Immature natural killer cell (primary cell): ENCODE measurements at regions not wholly inside any gene's neighbourhood (a gene's known extent, or its start where the extent isn't known, plus 50 kb on each side); places are given as distances from the start of the nearest gene placed in this dataset.

Source experiments
- DNase-seq, 3 donors: peaks; one replicate each; pipeline ENCODE4 v3.0.0; 2022; ENCODE audit warnings: mixed read lengths in 1 of 3
- H3K27ac Mint-ChIP-seq, 6 donors: one replicate each; pipeline ENCODE4 v1.8.0; 2020; ENCODE audit warnings: mixed read lengths in 6 of 6, mild to moderate bottlenecking in 5 of 6, inconsistent platforms in 4 of 6, moderate library complexity in 3 of 6
- H3K27me3 Mint-ChIP-seq, 3 donors: one replicate each; pipeline ENCODE4 v1.8.0; 2020 to 2021; ENCODE audit warnings: low read depth in 3 of 3, mild to moderate bottlenecking in 3 of 3, mixed read lengths in 3 of 3, moderate library complexity in 3 of 3, inconsistent platforms in 1 of 3
- H3K36me3 Mint-ChIP-seq, 3 donors: one replicate each; pipeline ENCODE4 v1.8.0; 2020; ENCODE audit warnings: mixed read lengths in 3 of 3, inconsistent platforms in 2 of 3, mild to moderate bottlenecking in 2 of 3
- H3K4me1 Mint-ChIP-seq, 2 donors: one replicate each; pipeline ENCODE4 v1.8.0; 2020; ENCODE audit warnings: inconsistent platforms in 2 of 2, mild to moderate bottlenecking in 2 of 2, mixed read lengths in 2 of 2, moderate library complexity in 1 of 2
- H3K4me3 Mint-ChIP-seq, 5 donors: one replicate each; pipeline ENCODE4 v1.8.0; 2020; ENCODE audit warnings: mild to moderate bottlenecking in 5 of 5, mixed read lengths in 5 of 5, inconsistent platforms in 3 of 5, moderate library complexity in 3 of 5
- H3K9me3 Mint-ChIP-seq, 6 donors: one replicate each; pipeline ENCODE4 v1.8.0; 2020; ENCODE audit warnings: mild to moderate bottlenecking in 6 of 6, mixed read lengths in 6 of 6, inconsistent platforms in 4 of 6, moderate library complexity in 3 of 6

GRCh38 chr14:28121512-28122297 lies 644.9 kb upstream of the FOXG1 start:
- Mint-ChIP-seq H3K27me3 (no peaks in the 10 kb centered on the region), H3K9me3 (peaks cover 16 to 63% (median 27%) of the 10 kb centered on the region in 6 donors), H3K4me1 (no peaks in the 10 kb centered on the region), H3K4me3 (no peak overlapping the region), H3K36me3 (no peaks in the 10 kb centered on the region), H3K27ac (no peak overlapping the region)
- DNase-seq, result no peak

DNA sequence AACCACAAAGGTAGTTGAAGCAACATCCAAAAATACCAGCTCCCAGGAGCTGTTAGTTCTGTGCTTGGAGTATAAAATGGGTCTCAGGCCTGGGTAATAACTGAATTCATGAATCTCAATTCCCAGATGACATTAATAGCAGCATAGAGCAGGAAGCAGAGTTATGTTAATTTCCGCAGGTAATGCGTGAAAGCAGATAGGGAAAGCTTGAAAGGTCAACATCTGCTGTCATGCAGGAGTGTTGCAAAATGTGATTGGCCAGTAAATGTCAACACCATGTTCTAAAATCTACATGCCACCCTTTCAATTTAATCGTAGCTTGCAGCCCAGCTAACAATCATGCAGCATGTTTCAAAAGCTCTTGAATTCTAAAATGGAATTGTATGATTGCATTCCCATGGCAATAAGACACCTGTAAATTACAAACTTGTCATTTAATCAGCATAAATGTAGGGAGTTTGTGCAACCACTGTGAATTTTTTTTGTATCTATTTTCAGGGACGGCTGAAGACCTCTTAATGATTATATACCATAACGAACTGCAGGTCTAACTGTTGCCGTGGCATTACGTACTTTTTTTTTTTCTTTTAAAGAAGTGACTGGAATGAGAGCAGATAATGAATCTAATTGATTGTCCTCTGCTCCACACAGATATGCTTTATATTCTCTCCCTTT lies 635.8 kb upstream of the FOXG1 start:
- H3K9me3 Mint-ChIP-seq, result peaks cover 5 to 65% (median 22%) of the 10 kb centered on the region in 6 donors
- no peak overlapping the region for H3K27ac Mint-ChIP-seq
- H3K4me1 Mint-ChIP-seq, result no peaks in the 10 kb centered on the region
- no peak overlapping the region for H3K4me3 Mint-ChIP-seq
- DNase-seq, result no peak
- H3K36me3 Mint-ChIP-seq, result no peaks in the 10 kb centered on the region
- H3K27me3 Mint-ChIP-seq, result peaks cover 0 to 1% (median 0%) of the 10 kb centered on the region in 3 donors

DNA sequence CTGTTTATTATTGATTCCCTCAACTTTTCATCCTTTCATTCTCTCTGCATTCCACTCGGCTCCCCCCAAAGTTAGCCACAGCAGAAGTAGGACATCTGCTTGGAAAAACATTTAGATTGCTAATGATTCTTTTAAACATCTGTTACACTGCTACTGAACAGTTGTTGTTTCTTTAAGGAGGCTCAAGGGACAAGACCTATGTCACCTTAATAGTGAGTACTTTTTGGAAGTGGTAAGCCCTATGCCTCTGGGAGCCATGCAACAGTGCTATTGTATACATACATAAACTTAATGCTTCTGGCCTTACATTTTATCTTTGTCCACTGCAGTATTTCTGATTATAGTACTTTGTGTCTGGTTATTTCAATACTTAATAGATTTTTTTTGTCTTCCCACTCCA lies 628.2 kb upstream of the FOXG1 start:
- no peak overlapping the region for H3K27ac Mint-ChIP-seq
- H3K27me3 Mint-ChIP-seq, result peaks cover 0 to 2% (median 1%) of the 10 kb centered on the region in 3 donors
- no peaks in the 10 kb centered on the region for H3K36me3 Mint-ChIP-seq
- no peak for DNase-seq
- H3K9me3 Mint-ChIP-seq, result peaks cover 6 to 55% (median 12%) of the 10 kb centered on the region in 6 donors
- H3K4me1 Mint-ChIP-seq, result no peaks in the 10 kb centered on the region
- H3K4me3 Mint-ChIP-seq, result no peak overlapping the region

GRCh38 chr14:28141662-28142061 lies 624.9 kb upstream of the FOXG1 start:
- Mint-ChIP-seq H3K36me3 (no peaks in the 10 kb centered on the region), H3K4me3 (no peak overlapping the region), H3K4me1 (no peaks in the 10 kb centered on the region), H3K9me3 (peaks cover 0 to 45% (median 14%) of the 10 kb centered on the region in 6 donors), H3K27ac (no peak overlapping the region), H3K27me3 (peaks cover 0 to 2% (median 0%) of the 10 kb centered on the region in 3 donors)
- no peak for DNase-seq

GRCh38 chr14:28142400-28143015 lies 624.1 kb upstream of the FOXG1 start:
- peaks cover 0 to 2% (median 0%) of the 10 kb centered on the region in 3 donors for H3K27me3 Mint-ChIP-seq

GRCh38 chr14:28143316-28143715 lies 623.3 kb upstream of the FOXG1 start:
- Mint-ChIP-seq H3K4me3 (no peak overlapping the region), H3K27ac (no peak overlapping the region), H3K36me3 (no peaks in the 10 kb centered on the region), H3K27me3 (no peaks in the 10 kb centered on the region), H3K4me1 (no peaks in the 10 kb centered on the region), H3K9me3 (peaks cover 0 to 33% (median 12%) of the 10 kb centered on the region in 6 donors)
- DNase-seq, result no peak

More at GRCh38 chr14:28142400-28143015, 624.1 kb upstream of the FOXG1 start:
- no peaks in the 10 kb centered on the region for H3K36me3 Mint-ChIP-seq
- H3K4me3 Mint-ChIP-seq, result no peak overlapping the region
- peaks cover 0 to 39% (median 14%) of the 10 kb centered on the region in 6 donors for H3K9me3 Mint-ChIP-seq
- H3K27ac Mint-ChIP-seq, result no peak overlapping the region
- DNase-seq, result no peak
- no peaks in the 10 kb centered on the region for H3K4me1 Mint-ChIP-seq

GRCh38 chr14:28151926-28152325 lies 614.7 kb upstream of the FOXG1 start:
- H3K27ac Mint-ChIP-seq, result no peak overlapping the region
- H3K9me3 Mint-ChIP-seq, result peaks cover 2 to 17% (median 8%) of the 10 kb centered on the region in 6 donors
- DNase-seq, result no peak
- H3K4me1 Mint-ChIP-seq, result no peaks in the 10 kb centered on the region
- H3K4me3 Mint-ChIP-seq, result no peak overlapping the region
- H3K27me3 Mint-ChIP-seq, result no peaks in the 10 kb centered on the region
- H3K36me3 Mint-ChIP-seq, result no peaks in the 10 kb centered on the region

GRCh38 chr14:28152453-28153044 lies 614.0 kb upstream of the FOXG1 start:
- no peaks in the 10 kb centered on the region for H3K4me1 Mint-ChIP-seq
- no peak overlapping the region for H3K4me3 Mint-ChIP-seq
- H3K27ac Mint-ChIP-seq, result no peak overlapping the region
- no peaks in the 10 kb centered on the region for H3K27me3 Mint-ChIP-seq
- DNase-seq, result no peak
- no peaks in the 10 kb centered on the region for H3K36me3 Mint-ChIP-seq
- peaks cover 2 to 20% (median 10%) of the 10 kb centered on the region in 6 donors for H3K9me3 Mint-ChIP-seq

- no peaks in the 10 kb centered on the region for H3K27me3 Mint-ChIP-seq
Measured at GRCh38 chr14:28157289-28157869, 609.2 kb upstream of the FOXG1 start.

DNA sequence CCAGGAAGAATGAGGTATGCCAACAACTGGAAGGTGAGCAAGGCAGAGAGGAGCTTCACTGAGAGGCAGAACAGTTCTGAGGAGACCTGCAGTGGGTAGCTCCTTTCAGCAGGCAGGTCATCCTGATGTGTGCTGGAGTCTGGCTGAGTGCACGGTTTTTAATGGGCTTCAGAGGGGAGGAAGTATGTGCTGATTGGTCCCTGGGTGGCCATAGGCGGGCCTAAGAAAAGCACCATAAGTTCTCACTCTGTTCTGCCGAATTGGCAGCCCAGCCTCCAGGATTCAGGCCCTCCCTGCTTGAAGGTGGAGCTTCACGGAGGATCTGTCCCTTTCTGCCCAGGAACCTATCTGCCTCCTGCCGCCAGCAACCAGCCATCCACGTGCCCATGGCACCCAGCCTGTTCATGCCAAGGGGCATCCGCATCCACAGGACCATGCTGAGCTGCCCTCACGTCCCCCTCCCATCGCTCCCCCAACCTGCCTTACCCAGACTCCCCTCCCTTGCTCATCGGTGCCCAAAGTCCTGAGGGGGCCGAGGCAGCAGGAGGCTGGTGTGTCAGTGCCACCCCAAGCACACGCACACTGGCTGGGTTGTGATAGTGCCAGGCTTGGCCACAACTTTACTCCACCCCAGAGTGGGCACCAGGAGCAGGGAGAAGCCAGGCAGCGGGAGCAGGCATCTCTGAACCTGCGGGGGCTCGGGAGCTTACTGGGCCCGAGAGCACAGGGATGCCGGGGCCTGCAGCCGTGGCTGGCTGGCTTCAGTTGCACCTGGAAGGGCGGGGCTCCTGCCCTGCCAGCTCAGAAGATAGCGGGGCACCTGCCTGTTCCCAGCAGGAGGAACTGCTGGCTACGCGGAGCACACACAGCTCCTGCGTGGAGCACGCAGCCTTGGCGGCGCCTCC lies 608.4 kb upstream of the FOXG1 start:
- Mint-ChIP-seq H3K27ac (no peak overlapping the region), H3K36me3 (no peaks in the 10 kb centered on the region), H3K9me3 (peaks cover 6 to 32% (median 15%) of the 10 kb centered on the region in 6 donors), H3K4me1 (no peaks in the 10 kb centered on the region), H3K27me3 (no peaks in the 10 kb centered on the region), H3K4me3 (no peak overlapping the region)
- no peak for DNase-seq

More at GRCh38 chr14:28157289-28157869, 609.2 kb upstream of the FOXG1 start:
- no peak overlapping the region for H3K27ac Mint-ChIP-seq
- H3K9me3 Mint-ChIP-seq, result peaks cover 6 to 32% (median 16%) of the 10 kb centered on the region in 6 donors
- H3K36me3 Mint-ChIP-seq, result no peaks in the 10 kb centered on the region
- no peak overlapping the region for H3K4me3 Mint-ChIP-seq
- no peak for DNase-seq
- H3K4me1 Mint-ChIP-seq, result no peaks in the 10 kb centered on the region

DNA sequence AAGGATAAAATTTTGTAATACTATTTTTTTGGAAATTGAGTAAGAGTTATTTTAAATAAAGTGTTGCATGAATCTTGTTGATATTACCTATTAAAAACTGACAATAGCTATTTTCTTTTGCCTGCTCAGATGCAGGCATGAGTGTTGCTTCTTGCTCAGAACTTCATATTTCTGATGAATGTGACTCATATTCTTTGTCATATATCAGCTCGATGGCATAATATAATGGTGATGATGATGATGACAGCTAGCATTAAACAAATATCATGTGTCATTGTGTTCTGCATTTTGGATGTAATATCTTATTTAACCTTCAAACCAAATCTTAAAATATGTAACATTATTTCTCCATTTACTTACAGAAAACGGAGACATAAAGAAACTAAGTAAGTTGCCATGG lies 605.5 kb upstream of the FOXG1 start:
- H3K36me3 Mint-ChIP-seq, result no peaks in the 10 kb centered on the region
- H3K27me3 Mint-ChIP-seq, result no peaks in the 10 kb centered on the region
- no peak overlapping the region for H3K4me3 Mint-ChIP-seq
- peaks cover 4 to 35% (median 17%) of the 10 kb centered on the region in 6 donors for H3K9me3 Mint-ChIP-seq
- no peak overlapping the region for H3K27ac Mint-ChIP-seq
- no peaks in the 10 kb centered on the region for H3K4me1 Mint-ChIP-seq
- DNase-seq, result no peak

DNA sequence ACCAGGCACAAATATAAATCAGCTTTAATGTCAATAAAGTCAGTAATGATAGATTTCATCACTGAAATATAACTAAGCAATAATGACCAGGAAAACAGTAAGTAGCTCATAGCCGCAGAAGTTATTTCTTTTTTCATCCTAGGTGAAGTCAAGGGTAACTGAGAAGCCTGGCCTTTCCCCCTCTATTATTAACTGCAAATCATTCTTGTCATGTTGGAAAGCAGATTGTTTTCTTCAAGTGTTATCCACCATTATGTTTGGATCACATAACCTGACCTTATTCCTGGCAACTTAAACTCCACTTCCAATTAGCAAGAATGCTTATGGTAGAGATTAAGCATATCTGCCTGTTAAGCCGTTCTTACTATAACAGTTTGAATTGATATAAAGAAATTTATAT lies 603.4 kb upstream of the FOXG1 start:
- DNase-seq, result no peak
- Mint-ChIP-seq H3K27ac (no peak overlapping the region), H3K4me3 (no peak overlapping the region), H3K4me1 (no peaks in the 10 kb centered on the region), H3K36me3 (no peaks in the 10 kb centered on the region), H3K9me3 (peaks cover 4 to 27% (median 15%) of the 10 kb centered on the region in 6 donors), H3K27me3 (no peaks in the 10 kb centered on the region)

- H3K27ac Mint-ChIP-seq, result no peak overlapping the region
Measured at GRCh38 chr14:28163897-28164296, 602.7 kb upstream of the FOXG1 start.

More at GRCh38 chr14:28163897-28164296, 602.7 kb upstream of the FOXG1 start:
- H3K4me1 Mint-ChIP-seq, result no peaks in the 10 kb centered on the region
- no peaks in the 10 kb centered on the region for H3K36me3 Mint-ChIP-seq
- no peak overlapping the region for H3K4me3 Mint-ChIP-seq
- H3K9me3 Mint-ChIP-seq, result peaks cover 9 to 28% (median 20%) of the 10 kb centered on the region in 6 donors
- H3K27me3 Mint-ChIP-seq, result no peaks in the 10 kb centered on the region
- no peak for DNase-seq
